ENCODE measurements at regions not wholly inside any gene's neighbourhood (a gene's known extent, or its start where the extent isn't known, plus 50 kb on each side); places are given as distances from the start of the nearest gene placed in this dataset.

DNA sequence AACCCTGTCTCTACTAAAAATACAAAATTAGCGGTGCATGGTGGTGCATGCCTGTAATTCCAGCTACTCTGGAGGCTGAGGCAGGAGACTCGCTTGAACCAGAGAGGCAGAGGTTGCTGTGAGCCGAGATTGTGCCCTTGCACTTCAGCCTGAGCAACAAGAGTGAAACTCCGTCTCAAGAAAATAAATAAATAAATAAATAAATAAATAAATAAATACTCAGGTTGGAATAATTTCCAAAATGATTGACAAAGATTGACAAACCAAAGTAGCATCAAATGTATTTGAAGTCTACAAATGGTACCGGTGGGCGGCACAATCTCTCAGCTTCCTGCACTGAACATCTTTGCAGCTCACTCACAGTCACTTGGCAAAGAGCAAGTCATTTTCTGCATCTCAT, 144.1 kb upstream of the NRSN1 start:
- intact Hi-C loops (cut with DNase I), result no loop called here
- H3K9me3 ChIP-seq (replicated peaks in 1 of 3), result no peaks in the 10 kb centered on the region
- DNase-seq, result no peak
- TF ChIP-seq, protein P1, sequence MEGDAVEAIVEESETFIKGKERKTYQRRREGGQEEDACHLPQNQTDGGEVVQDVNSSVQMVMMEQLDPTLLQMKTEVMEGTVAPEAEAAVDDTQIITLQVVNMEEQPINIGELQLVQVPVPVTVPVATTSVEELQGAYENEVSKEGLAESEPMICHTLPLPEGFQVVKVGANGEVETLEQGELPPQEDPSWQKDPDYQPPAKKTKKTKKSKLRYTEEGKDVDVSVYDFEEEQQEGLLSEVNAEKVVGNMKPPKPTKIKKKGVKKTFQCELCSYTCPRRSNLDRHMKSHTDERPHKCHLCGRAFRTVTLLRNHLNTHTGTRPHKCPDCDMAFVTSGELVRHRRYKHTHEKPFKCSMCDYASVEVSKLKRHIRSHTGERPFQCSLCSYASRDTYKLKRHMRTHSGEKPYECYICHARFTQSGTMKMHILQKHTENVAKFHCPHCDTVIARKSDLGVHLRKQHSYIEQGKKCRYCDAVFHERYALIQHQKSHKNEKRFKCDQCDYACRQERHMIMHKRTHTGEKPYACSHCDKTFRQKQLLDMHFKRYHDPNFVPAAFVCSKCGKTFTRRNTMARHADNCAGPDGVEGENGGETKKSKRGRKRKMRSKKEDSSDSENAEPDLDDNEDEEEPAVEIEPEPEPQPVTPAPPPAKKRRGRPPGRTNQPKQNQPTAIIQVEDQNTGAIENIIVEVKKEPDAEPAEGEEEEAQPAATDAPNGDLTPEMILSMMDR (IDR thresholded peaks at IDR 0.05), result no peak
- no peak for TF ChIP-seq POLR2A (IDR thresholded peaks at IDR 0.05)
- H3K27me3 ChIP-seq, result no peaks in the 10 kb centered on the region
- WGBS, 4 donors, result 71 to 89% (median 81%) methylated on average over 6 of the region's 6 CpGs
- no peaks in the 10 kb centered on the region for H3K36me3 ChIP-seq (replicated peaks in 1 of 2)
- H3K4me1 ChIP-seq (replicated peaks in 1 of 2), result no peaks in the 10 kb centered on the region
- no peak overlapping the region for H3K4me3 ChIP-seq
- no peak overlapping the region for H3K27ac ChIP-seq

DNA sequence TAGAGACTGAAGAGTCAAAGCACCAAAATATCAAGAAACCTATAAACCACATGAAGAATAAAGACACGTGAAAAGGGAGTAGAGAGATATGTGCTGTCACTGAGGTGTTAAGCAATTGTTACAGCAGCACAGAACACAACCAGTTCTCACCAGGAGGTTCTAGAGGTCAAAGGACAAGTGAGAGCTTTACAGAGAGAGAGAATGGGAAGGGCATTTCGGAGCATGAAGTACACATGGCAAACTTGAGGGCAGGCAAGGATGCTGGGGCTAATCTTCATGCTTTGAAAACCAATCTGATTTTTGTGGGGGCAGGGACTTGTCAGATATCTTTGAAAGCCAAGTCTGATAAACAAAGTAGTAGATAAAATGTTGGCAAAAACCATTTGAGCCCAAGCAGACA, 142.3 kb upstream of the NRSN1 start:
- H3K9me3 ChIP-seq (replicated peaks in 1 of 3), result no peaks in the 10 kb centered on the region
- TF ChIP-seq, protein P1 (IDR thresholded peaks at IDR 0.05), result no peak
- intact Hi-C loops (cut with DNase I), result no loop called here
- H3K36me3 ChIP-seq (replicated peaks in 1 of 2), result no peaks in the 10 kb centered on the region
- 47 to 65% (median 51%) methylated on average over 2 of the region's 2 CpGs for WGBS, 4 donors
- no peak overlapping the region for H3K27ac ChIP-seq
- H3K4me3 ChIP-seq, result no peak overlapping the region
- no peaks in the 10 kb centered on the region for H3K4me1 ChIP-seq (replicated peaks in 1 of 2)
- DNase-seq, result no peak
- H3K27me3 ChIP-seq, result no peaks in the 10 kb centered on the region

DNA sequence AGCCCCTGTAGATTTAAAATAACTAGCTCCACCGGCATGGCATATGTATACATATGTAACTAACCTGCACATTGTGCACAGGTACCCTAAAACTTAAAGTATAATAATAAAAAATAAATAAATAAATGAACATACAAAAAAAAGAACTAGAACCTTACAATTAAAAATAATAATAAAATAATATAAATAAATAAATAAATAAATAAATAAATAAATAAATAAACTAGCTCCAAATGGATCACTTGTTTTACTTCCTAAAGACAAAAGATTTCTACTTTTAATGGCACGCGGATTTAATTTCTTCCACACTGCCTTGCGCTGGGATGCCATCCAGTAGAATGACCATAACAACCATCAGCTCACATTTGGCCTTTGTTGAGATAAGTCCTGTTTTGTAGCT, 141.0 kb upstream of the NRSN1 start:
- 92 to 97% (median 94%) methylated on average over 4 of the region's 4 CpGs for WGBS, 4 donors
- H3K4me1 ChIP-seq (replicated peaks in 1 of 2), result no peaks in the 10 kb centered on the region
- DNase-seq, result no peak
- H3K9me3 ChIP-seq (replicated peaks in 1 of 3), result no peaks in the 10 kb centered on the region
- intact Hi-C loops (cut with DNase I), result no loop called here
- TF ChIP-seq, protein P1 (IDR thresholded peaks at IDR 0.05), result no peak
- no peak for TF ChIP-seq POLR2A (IDR thresholded peaks at IDR 0.05)
- no peaks in the 10 kb centered on the region for H3K27me3 ChIP-seq
- H3K27ac ChIP-seq, result no peak overlapping the region
- H3K36me3 ChIP-seq (replicated peaks in 1 of 2), result no peaks in the 10 kb centered on the region
- H3K4me3 ChIP-seq, result no peak overlapping the region

DNA sequence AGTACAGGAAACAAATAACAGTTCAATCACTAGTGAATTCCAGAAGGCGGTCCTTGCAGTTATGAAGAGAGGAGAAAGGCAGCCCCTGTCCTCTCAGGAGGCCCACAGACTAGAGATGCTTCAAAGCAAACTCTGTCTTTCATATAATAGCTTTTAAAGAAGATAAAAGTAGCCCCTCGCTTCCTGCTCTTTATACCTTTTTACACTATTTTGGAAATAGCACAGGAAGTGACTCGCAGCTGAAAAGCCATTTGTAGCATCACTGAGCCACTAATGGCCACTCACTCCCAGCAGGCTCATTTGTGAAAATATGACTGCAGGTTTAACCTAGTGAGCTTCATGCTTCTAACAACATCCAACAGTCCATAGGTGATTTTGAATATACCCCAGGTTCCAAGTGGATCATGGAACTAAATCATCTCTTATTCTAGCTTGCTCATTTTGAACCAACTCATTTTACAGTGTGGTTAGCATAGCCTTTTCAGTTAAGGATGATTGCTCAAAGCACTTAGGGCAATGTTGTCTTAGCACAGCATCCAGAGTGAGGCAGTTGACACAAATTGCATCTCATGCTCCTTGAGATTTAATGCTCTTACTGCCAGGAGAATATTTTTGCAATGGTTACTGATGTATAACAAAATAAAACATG, 136.0 kb upstream of the NRSN1 start:
- H3K27ac ChIP-seq, result no peak overlapping the region
- no peaks in the 10 kb centered on the region for H3K9me3 ChIP-seq (replicated peaks in 1 of 3)
- DNase-seq, result no peak
- TF ChIP-seq, protein P1 (IDR thresholded peaks at IDR 0.05), result no peak
- no peak for TF ChIP-seq POLR2A (IDR thresholded peaks at IDR 0.05)
- H3K4me1 ChIP-seq (replicated peaks in 1 of 2), result no peaks in the 10 kb centered on the region
- no peaks in the 10 kb centered on the region for H3K36me3 ChIP-seq (replicated peaks in 1 of 2)
- no peak overlapping the region for H3K4me3 ChIP-seq
- H3K27me3 ChIP-seq, result no peaks in the 10 kb centered on the region
- 66 to 73% (median 71%) methylated on average over 3 of the region's 3 CpGs for WGBS, 4 donors
- intact Hi-C loops (cut with DNase I), result no loop called here
